H1 (cell line): ENCODE measurements at regions not wholly inside any gene's neighbourhood (a gene's known extent, or its start where the extent isn't known, plus 50 kb on each side); places are given as distances from the start of the nearest gene placed in this dataset.

Experiments
- TEAD4 ChIP-seq: IDR thresholded peaks from 2 replicates; pipeline ENCODE4 v1.6.1; 2012; ENCODE audit warnings: low read depth, low read length, inconsistent platforms, mixed read lengths
- TF ChIP-seq, protein P1 (sequence below), 3 experiments: IDR thresholded peaks; 1 replicate in 2 of 3; 2 replicates in 1 of 3; pipeline versions ENCODE4 v1.5.1 to v1.6.1; 2011; ENCODE audit warnings: low read length in 3 of 3, mild to moderate bottlenecking in 3 of 3, inconsistent platforms in 2 of 3, low read depth in 1 of 3, moderate library complexity in 1 of 3; ENCODE audit not compliant: insufficient read depth in 1 of 3; ENCODE audit errors: control extremely low read depth in 1 of 3

DNA sequence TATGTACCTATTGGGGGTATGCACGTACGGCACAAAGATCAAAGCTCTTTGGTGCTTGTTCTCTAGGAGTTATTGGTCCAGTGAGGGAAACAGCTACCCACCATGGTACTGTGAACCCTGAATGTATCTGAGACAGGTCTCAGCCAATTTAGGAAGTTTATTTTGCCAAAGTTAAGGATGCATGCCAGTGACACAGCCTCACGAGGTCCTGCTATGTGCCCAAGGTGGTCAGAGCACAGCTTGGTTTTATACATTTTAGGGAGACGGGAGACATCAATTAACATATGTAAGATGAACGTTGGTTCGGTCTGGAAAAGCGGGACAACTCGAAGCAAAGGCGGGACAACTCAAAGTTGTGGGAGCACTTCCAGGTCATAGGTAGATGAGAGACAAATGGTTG is 75.8 kb downstream of the SOWAHC start (continued):
- TF ChIP-seq, protein P1, sequence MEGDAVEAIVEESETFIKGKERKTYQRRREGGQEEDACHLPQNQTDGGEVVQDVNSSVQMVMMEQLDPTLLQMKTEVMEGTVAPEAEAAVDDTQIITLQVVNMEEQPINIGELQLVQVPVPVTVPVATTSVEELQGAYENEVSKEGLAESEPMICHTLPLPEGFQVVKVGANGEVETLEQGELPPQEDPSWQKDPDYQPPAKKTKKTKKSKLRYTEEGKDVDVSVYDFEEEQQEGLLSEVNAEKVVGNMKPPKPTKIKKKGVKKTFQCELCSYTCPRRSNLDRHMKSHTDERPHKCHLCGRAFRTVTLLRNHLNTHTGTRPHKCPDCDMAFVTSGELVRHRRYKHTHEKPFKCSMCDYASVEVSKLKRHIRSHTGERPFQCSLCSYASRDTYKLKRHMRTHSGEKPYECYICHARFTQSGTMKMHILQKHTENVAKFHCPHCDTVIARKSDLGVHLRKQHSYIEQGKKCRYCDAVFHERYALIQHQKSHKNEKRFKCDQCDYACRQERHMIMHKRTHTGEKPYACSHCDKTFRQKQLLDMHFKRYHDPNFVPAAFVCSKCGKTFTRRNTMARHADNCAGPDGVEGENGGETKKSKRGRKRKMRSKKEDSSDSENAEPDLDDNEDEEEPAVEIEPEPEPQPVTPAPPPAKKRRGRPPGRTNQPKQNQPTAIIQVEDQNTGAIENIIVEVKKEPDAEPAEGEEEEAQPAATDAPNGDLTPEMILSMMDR (IDR thresholded peaks at IDR 0.05; ENCODE audit: control extremely low read depth in 1 of 3, insufficient read depth in 1 of 3, low read depth in 1 of 3, low read length in 3 of 3) = no peak
- TF ChIP-seq TEAD4 = no peak
